ENCODE measurements at regions not wholly inside any gene's neighbourhood (a gene's known extent, or its start where the extent isn't known, plus 50 kb on each side); places are given as distances from the start of the nearest gene placed in this dataset.

DNA sequence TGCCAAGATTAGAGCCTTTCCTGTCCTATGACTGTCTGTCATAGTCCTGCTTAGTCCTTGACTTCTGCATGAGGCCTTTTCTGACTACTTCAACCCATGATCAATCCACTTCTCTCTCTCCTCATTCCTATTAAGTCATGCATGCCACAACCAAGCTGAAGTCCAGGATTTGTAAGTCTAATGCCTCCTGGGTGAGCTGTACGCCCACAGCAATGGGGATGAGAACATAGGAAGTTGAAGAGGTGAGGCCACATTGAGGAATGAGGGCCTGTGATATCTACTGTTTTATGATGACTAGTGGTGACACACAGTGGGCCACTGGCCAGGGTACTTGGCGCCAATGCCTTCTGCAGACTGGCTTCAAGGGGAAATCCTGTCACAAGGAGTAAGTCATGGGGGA, 994.1 kb upstream of the TMEM132C start:
- DNase-seq (ENCODE audit: low read depth) = no peak

DNA sequence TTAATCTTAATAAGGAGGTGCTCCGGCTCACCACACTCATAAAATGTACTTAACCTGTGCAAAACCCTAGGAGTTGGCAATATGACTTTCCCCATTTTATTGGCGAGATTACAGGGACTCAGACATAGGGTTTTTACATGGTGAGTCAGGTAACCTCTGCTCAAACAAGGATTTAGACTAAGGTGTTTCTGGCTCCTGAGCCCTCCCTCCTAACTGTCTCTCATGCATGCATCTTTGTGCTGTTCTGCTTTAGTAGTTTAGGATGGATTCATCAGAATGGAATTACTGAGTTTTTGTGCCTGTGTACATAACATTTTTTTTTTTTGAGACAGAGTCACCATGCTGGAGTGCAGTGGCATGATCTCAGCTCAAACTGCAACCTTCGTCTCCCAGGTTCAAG, 993.3 kb upstream of the TMEM132C start:
- DNase-seq (ENCODE audit: low read depth) = no peak

DNA sequence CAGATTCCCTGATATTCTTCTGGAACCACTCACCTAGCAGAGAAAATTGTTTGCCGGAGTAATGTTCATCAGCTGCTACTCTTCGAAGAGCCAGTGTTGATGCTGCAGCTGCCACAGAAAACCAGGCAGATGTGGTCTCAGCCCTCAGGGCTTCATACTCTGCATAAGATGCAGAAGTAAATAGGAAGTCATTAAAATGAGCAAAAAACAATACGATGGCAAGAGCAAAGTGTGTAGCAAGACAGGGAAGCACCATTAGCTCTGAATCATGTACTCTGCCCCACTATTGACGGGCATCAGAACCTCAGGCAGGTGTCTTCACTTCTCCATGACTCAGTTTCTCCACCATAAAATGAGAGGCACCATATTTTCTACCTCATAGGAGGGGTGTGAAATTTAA, 991.6 kb upstream of the TMEM132C start:
- DNase-seq (ENCODE audit: low read depth) = no peak

GRCh38 chr12:127277882-127278281, 989.1 kb upstream of the TMEM132C start:
- DNase-seq (ENCODE audit: low read depth) = no peak

DNA sequence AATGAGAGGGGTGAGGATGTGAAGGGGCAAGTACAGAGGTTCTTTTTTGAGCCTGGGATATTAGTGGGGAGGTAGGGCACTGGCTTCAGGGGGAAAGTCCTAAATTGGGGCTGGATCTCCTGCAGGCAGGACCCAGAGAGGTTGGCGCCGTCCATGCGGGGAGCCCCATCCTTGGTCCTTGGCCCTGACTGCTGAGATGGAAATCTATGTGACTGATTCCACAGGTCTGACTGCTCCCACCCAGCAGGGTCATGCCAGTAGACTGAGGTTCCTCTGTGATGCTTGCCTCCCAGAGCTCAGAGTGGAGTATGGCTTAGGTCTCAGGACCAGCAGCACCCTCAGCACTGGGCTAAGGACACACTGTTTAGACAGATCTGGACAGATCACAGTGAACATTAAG, 988.6 kb upstream of the TMEM132C start:
- no peak for DNase-seq (ENCODE audit: low read depth)

GRCh38 chr12:127280393-127281275, 986.3 kb upstream of the TMEM132C start:
- DNase-seq (ENCODE audit: low read depth) = peak; percentile 54

- DNase-seq (ENCODE audit: low read depth) = no peak
These were observed 984.0 kb upstream of the TMEM132C start for GRCh38 chr12:127282786-127283565.

DNA sequence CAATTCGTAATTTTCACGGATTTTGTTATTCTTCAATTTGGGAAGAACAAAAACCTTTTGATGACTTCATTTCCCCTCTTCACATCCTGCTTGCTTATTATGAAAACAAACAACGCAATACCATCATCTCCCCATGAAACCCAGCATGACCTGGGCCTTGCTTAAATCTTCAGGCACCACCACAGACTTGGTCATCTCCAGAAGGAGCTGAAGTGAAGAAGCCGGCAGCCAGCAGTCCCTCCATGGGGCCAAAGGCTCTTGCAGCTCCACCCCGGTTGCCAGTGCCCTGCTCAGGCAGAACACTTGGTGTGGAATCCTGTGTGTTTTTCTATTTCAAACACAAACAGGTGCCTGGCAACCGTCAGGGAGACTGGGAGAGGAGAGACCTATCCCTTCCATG, 982.9 kb upstream of the TMEM132C start:
- DNase-seq (ENCODE audit: low read depth) = no peak

GRCh38 chr12:127284870-127285431, 982.0 kb upstream of the TMEM132C start:
- no peak for DNase-seq (ENCODE audit: low read depth)

GRCh38 chr12:127286281-127286680, 980.7 kb upstream of the TMEM132C start:
- DNase-seq (ENCODE audit: low read depth) = no peak

DNA sequence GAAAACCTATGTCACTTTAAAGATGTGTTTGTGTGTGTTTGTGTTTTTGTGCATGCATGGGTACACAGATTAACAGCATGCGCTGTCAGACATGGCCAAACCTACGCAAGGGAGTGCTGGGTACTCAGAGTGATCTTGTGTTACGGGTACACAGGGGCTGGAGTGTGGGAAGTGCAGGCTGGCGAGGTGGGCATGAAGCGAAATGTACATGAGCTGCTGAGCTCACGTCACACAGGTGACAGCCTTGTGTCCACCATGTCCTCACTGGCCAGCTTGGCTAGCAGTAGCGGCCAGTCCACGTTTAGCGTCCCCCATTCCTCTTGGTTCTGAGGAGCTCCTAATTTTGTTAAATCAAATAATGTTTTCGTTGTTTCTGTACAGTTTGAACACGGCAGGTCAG, 979.7 kb upstream of the TMEM132C start:
- no peak for DNase-seq (ENCODE audit: low read depth)

- no peak for DNase-seq (ENCODE audit: low read depth)
These were observed 976.7 kb upstream of the TMEM132C start for GRCh38 chr12:127290251-127290650.

DNA sequence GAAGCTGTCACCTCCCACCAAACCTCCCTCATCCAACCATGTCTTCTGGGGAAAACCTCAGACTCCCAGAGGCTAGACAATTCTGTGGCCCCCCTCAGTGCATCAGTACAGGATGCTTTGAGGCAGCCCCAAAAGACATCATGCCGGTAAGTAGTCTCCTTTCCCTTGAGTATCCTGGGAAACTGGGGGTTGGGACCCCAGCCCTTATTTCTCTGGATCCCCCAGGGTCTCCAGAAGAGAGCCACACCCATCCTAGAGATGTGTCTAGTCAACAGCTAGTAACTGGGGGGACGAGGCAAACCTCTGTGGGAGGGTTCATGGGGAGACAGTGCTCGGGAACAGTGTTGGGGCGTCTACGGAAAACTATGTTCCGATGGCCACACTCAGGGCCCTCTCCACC, 974.2 kb upstream of the TMEM132C start:
- no peak for DNase-seq (ENCODE audit: low read depth)

DNA sequence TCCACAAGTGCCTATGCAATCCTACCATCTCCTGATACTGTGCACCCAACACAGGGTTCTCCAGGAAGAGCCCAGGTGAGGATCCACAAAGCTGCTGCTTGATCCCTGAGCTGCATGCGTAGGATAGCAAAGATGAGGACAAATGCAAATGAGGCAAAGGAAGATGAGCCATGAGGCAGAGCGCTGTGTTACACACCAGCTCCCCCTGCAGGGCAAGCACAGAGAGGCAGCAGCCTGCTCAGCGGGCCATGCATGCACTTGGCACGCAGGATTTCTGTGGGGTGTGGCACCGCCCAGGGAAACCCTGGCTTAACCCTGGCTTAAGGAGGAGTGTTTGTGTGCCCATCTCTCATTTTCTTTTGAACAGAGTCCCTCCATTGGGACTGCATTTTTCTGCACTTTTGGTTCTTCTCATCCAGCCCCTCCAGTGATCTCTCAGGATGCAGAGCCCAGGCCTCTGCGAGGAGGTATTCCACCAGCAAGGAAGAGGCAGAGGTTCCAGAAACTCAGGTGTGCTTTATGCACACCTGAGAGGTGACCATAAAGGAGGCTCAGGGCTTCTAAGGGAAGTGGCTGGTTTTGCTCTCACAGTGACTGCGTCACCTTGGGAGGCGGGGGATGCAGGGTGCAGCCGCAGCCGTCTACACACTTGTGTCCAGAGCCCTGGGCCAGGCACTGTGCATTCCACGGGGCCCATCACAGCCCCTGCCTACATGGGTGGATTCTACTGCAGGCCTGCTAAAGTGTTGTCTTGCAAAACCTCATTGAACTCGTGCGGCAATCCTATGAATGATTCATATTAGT, 973.3 kb upstream of the TMEM132C start:
- peak; percentile 22 for DNase-seq (ENCODE audit: low read depth)

- DNase-seq (ENCODE audit: low read depth) = no peak
These were observed 972.2 kb upstream of the TMEM132C start for GRCh38 chr12:127294651-127295210.

DNA sequence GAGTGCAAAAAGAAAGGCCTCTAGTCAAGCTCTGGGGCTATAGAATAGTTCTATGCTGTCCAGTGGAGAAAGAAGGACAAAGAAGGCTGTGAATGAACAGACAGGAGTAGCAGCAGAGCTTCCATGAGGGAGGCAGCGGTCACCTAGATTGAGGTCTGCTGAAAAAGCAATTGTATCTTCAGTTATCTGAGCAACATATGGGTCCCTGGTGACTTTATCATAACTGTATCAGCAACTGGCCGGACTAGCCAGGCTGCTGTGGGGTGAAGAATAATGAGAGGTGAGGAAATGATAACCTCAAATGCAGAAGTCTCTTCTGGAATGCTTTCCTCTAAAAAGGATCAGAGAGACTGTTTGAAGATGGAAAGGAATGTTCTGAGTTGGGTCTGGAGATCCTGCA, 971.3 kb upstream of the TMEM132C start:
- no peak for DNase-seq (ENCODE audit: low read depth)

DNA sequence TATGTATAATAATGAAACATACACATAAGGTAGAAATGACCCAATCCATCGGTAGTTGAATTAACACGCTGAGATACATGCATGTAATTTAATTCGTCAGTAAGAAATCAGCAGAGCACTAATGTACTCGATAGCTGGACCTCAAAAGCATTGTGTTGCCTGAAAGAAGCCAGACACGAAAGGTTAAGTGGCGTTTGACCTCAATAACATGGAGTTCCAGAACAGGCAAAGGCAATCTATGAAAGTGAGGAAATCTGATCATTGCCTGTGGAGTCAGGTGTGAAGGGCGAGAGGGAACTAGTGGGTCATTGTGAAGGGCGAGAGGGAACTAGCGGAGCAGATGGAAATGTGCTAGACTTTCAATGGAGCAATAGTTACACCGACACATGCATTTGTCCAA, 970.4 kb upstream of the TMEM132C start:
- DNase-seq (ENCODE audit: low read depth) = no peak

DNA sequence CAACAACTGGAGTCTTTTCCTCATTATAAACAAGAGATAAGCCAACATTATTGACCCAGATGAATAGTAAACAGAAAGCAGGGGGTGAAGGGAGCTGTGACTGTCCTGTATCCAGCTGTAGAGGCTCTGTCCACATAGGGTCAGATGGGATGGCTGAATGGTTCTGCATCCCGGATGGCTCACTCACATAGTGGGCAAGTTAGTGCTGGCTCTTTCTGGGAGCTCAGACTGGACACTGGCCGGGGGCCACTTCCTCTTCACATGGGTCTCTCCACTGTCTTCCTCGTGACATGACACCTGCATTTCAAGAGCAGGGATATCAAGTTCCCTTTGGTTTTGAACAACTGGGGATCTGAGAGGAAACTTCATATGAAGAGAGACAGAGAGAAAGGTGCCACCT, 969.6 kb upstream of the TMEM132C start:
- DNase-seq (ENCODE audit: low read depth) = no peak

DNA sequence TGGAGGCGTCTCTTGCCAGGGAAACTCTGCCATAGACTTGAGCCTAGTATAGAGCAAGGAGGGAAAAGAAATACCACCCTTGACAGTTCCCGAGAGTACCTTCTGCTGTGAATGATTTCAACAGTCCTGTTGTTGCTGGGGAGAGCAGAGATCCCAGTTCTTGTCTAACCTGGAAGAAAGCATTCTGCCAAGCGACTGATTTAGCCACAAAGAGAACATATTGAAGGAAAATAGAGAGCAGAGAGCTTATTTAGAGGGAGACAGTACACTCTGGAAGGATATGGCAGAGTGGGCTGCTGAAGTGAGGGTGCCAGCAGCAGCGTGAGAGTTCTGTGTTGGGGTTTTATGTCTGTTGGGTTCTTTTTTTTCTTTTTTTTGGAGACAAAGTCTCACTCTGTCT, 966.9 kb upstream of the TMEM132C start:
- DNase-seq (ENCODE audit: low read depth) = no peak

DNA sequence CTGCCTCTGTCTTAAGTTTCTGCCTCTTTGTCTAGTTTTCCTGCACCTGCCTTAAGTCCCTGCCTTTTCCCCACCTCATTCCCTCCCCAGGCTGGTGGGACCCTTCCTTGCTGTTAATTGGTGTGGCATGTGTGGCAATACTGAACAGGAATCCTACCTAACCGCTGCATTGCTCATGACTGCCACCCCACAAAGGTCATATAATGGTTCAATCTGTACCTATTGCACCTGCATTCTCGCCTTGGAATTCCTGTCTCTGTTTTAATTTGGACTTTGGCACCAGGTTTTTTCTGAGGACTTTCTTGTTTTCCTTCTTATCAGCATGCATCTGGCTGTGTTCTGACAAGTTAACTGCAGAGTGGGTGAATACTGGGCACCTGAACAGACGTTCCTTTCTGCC, 966.2 kb upstream of the TMEM132C start:
- no peak for DNase-seq (ENCODE audit: low read depth)

- no peak for DNase-seq (ENCODE audit: low read depth)
These were observed 965.1 kb upstream of the TMEM132C start for GRCh38 chr12:127301876-127302275.
